HEK293 (cell line): ENCODE measurements at regions not wholly inside any gene's neighbourhood (a gene's known extent, or its start where the extent isn't known, plus 50 kb on each side); places are given as distances from the start of the nearest gene placed in this dataset.

Experiments
- CTCF ChIA-PET: fragments of 350-600 bp; formaldehyde crosslinking; extraction: SDS; loops from one replicate; lab custom pipeline; 2021; ENCODE audit warnings: antibody characterized with exemption; lab: Yijun Ruan, JAX
- POLR2A ChIA-PET: fragments of 300-600 bp; formaldehyde crosslinking; extraction: SDS; loops from one replicate; lab custom pipeline; 2020; ENCODE audit warnings: antibody characterized with exemption, inconsistent platforms; lab: Yijun Ruan, JAX
- H3K27ac ChIP-seq: fragments of 200-500 bp; sonication (Bioruptor generic); 2 replicates; pipeline ENCODE4 v1.5.1; 2014; ENCODE audit warnings: low read depth, low read length, control low read depth, inconsistent platforms; ENCODE audit errors: extremely low read depth
- H3K36me3 ChIP-seq, 2 experiments: fragments of 200-500 bp in 1 of 2; sonication (Bioruptor generic) in 1 of 2; 1 replicate in 1 of 2; 2 replicates in 1 of 2; pipeline ENCODE4 v1.5.1; 2014 to 2017; ENCODE audit warnings: inconsistent platforms in 2 of 2, low read length in 2 of 2; ENCODE audit not compliant: control insufficient read depth in 2 of 2, insufficient read depth in 1 of 2
- H3K4me1 ChIP-seq: fragments of 200-500 bp; sonication (Bioruptor generic); 2 replicates; pipeline ENCODE4 v1.5.1; 2014; ENCODE audit warnings: mild to moderate bottlenecking, low read length, inconsistent platforms; ENCODE audit not compliant: control insufficient read depth, insufficient read depth
- H3K4me3 ChIP-seq: 2 replicates; pipeline ENCODE4 v1.5.1; 2011; ENCODE audit warnings: low read depth, mild to moderate bottlenecking, control low read depth, low read length, moderate library complexity
- H3K9me3 ChIP-seq: fragments of 200-500 bp; sonication (Bioruptor generic); 2 replicates; pipeline ENCODE4 v1.5.1; 2014; ENCODE audit warnings: low read depth, low read length, inconsistent platforms; ENCODE audit not compliant: control insufficient read depth, insufficient read depth
- EGR2 ChIP-seq: fragments of 450-650 bp; formaldehyde crosslinking; IDR thresholded peaks from 2 replicates; pipeline ENCODE4 v1.5.1; 2016; ENCODE audit warnings: low read depth, missing biosample characterization, missing genetic modification characterization
- GLI2 ChIP-seq: fragments of 450-650 bp; formaldehyde crosslinking; IDR thresholded peaks from 2 replicates; pipeline ENCODE4; 2017; ENCODE audit warnings: missing biosample characterization, missing genetic modification characterization, low read depth, borderline replicate concordance
- TCF7L2 ChIP-seq: IDR thresholded peaks from 2 replicates; pipeline ENCODE4 v1.6.1; 2011; ENCODE audit warnings: low read depth, mild to moderate bottlenecking, inconsistent platforms, low read length, moderate library complexity, borderline replicate concordance
- ZBTB8A ChIP-seq: fragments of 450-650 bp; formaldehyde crosslinking; IDR thresholded peaks from 2 replicates; pipeline ENCODE4 v1.5.1; 2016; ENCODE audit warnings: missing biosample characterization, missing genetic modification characterization
- ZFP41 ChIP-seq: fragments of 450-650 bp; formaldehyde crosslinking; IDR thresholded peaks from 2 replicates; pipeline ENCODE4 v1.5.1; 2016; ENCODE audit warnings: missing biosample characterization, missing genetic modification characterization, borderline replicate concordance
- ZNF202 ChIP-seq: fragments of 450-650 bp; formaldehyde crosslinking; IDR thresholded peaks from 2 replicates; pipeline ENCODE4 v1.5.1; 2016; ENCODE audit warnings: missing biosample characterization, missing genetic modification characterization, borderline replicate concordance
- ZNF366 ChIP-seq: fragments of 450-650 bp; formaldehyde crosslinking; conservative IDR thresholded peaks from 2 replicates; pipeline ENCODE4 v1.5.1; 2016; ENCODE audit warnings: missing biosample characterization, missing genetic modification characterization
- ZNF433 ChIP-seq: fragments of 450-650 bp; formaldehyde crosslinking; IDR thresholded peaks from 2 replicates; pipeline ENCODE4 v1.5.1; 2016; ENCODE audit warnings: missing biosample characterization, missing genetic modification characterization, low read depth
- ZNF530 ChIP-seq: fragments of 450-650 bp; formaldehyde crosslinking; IDR thresholded peaks from 2 replicates; pipeline ENCODE4 v1.5.1; 2016; ENCODE audit warnings: low read depth, missing biosample characterization, missing genetic modification characterization
- ZNF549 ChIP-seq: fragments of 450-650 bp; IDR thresholded peaks from 2 replicates; pipeline ENCODE4 v1.5.1; 2018; ENCODE audit warnings: missing biosample characterization, missing genetic modification characterization, mild to moderate bottlenecking, inconsistent platforms, moderate library complexity
- ZNF561 ChIP-seq: fragments of 450-650 bp; IDR thresholded peaks from 2 replicates; pipeline ENCODE4 v1.5.1; 2018; ENCODE audit warnings: missing biosample characterization, missing genetic modification characterization, borderline replicate concordance
- ZNF585B ChIP-seq: fragments of 450-650 bp; formaldehyde crosslinking; IDR thresholded peaks from 2 replicates; pipeline ENCODE4 v1.5.1; 2016; ENCODE audit warnings: missing biosample characterization, missing genetic modification characterization
- ZNF629 ChIP-seq: fragments of 450-650 bp; formaldehyde crosslinking; IDR thresholded peaks from 2 replicates; pipeline ENCODE4 v1.5.1; 2017; ENCODE audit warnings: missing biosample characterization, missing genetic modification characterization
- ZNF660 ChIP-seq: fragments of 450-650 bp; IDR thresholded peaks from 2 replicates; pipeline ENCODE4 v1.5.1; 2018; ENCODE audit warnings: missing biosample characterization, mild to moderate bottlenecking, missing genetic modification characterization
- ZNF677 ChIP-seq: fragments of 450-650 bp; IDR thresholded peaks from 2 replicates; pipeline ENCODE4 v1.5.0; 2018; ENCODE audit warnings: missing biosample characterization, mild to moderate bottlenecking, missing genetic modification characterization, moderate library complexity
- TF ChIP-seq, protein P1 (sequence below): fragments of 450-650 bp; formaldehyde crosslinking; IDR thresholded peaks from 2 replicates; pipeline ENCODE4 v1.5.1; 2016; ENCODE audit warnings: missing biosample characterization, missing genetic modification characterization, low read depth
- TF ChIP-seq, protein P2 (sequence below): fragments of 450-650 bp; formaldehyde crosslinking; IDR thresholded peaks from 2 replicates; pipeline ENCODE4 v1.5.1; 2017; ENCODE audit warnings: missing biosample characterization, missing genetic modification characterization
- TF ChIP-seq, protein P3 (sequence below): fragments of 450-650 bp; formaldehyde crosslinking; IDR thresholded peaks from 2 replicates; pipeline ENCODE4 v1.5.1; 2016; ENCODE audit warnings: missing biosample characterization, missing genetic modification characterization, borderline replicate concordance
- TF ChIP-seq, protein P4 (sequence below): fragments of 450-650 bp; formaldehyde crosslinking; IDR thresholded peaks from 2 replicates; pipeline ENCODE4 v1.5.1; 2016; ENCODE audit warnings: missing biosample characterization, missing genetic modification characterization
- TF ChIP-seq, protein P5 (sequence below): fragments of 450-650 bp; formaldehyde crosslinking; IDR thresholded peaks from 2 replicates; pipeline ENCODE4 v1.5.1; 2016; ENCODE audit warnings: missing biosample characterization, missing genetic modification characterization

DNA sequence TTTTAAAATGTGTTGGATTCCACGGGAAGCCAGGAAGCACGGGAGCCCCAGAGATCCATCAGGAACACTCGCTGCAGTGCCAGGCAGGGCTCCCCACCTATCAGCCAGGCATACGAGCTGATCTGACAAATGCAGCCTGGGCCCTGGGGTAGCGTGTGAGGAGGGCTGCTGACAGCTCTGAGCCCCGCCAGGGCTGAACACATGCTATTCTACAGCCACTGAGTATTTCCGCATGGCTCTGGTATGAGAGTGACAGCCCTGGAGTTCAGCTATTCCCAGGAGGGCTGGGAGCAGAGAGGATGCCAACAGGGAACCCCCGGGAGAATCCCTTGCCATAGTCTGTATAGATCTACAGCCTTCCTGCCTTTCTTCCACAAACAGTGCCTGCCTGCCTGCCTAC is 237.3 kb upstream of the ZMIZ1 start (continued):
- no peak for TF ChIP-seq ZNF549 (tag by site-specific recombination)

DNA sequence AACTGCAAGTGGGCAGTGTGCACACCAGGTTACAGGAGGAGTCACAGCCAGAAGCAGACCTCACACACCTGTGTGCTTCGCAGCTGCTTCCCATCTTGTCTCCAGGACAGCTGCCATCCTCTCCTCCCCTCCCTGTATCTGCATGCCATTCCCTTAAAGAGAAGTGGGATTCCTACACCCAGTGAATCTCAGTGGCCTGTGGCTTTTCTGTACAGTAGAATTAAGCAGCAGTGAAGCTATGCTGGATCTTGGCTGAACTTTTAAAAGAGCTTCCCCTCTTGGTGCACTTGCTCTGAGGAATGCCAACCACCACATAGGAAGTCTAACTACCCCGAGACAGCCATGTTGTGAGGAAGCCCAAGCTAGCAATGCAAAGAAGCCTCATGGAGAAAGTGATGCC is 236.5 kb upstream of the ZMIZ1 start:
- H3K4me1 ChIP-seq, result no peaks in the 10 kb centered on the region
- ChIA-PET POLR2A (no interaction called here), CTCF (no interaction called here)
- no peak overlapping the region for H3K4me3 ChIP-seq
- no peaks in the 10 kb centered on the region for H3K36me3 ChIP-seq
- no peak overlapping the region for H3K27ac ChIP-seq
- TF ChIP-seq ZNF561 (tag by site-specific recombination), result no peak
- TF ChIP-seq ZNF433 (tag by site-specific recombination), result no peak
- TF ChIP-seq ZNF202 (tag by site-specific recombination), result no peak
- H3K9me3 ChIP-seq, result no peaks in the 10 kb centered on the region

DNA sequence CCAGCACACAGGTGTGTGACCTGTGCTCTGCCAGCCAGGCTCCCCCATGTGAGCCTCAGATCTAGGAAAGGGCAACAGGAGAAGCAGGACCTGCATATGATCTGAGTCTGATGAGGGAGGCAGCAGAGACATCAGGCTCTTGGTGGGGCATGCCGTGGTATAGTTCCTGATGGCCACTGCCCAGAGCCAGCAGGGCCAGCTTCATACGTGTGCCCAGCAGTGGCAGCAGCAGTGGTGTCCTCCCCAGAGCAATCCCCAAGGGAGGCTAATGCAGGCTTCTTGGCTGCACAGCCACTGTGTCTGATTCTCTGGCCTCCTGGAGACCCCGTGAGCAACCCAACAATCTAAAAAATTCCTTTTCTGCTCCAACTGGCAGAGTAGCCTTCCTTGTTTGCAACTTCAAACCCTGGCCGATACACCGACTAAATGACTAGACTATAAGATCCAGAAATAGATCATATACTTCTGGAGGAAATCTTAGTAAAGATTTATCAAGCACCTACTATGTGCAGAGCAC is 230.6 kb upstream of the ZMIZ1 start:
- CTCF ChIA-PET, result no interaction called here
- POLR2A ChIA-PET, result no interaction called here

DNA sequence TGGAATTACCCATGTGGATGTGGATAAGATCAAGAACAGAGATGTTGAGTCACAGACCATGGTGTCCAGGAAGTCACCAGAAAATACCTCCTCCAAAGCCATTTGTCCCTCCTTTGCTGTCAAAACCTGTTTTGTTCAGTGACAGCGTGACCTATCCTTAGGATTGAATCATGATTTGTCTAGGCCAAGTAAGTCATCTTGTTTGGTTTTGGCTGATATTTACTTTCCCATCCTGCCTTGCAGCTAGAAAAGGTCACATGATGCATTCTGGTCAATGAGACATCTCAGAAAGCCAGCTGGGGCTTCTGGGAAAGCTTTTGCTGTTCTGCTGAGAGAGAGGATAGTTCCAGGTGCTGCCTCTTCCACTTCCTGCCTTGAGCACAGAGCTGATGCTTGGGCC is 225.3 kb upstream of the ZMIZ1 start:
- ChIA-PET POLR2A (no interaction called here), CTCF (no interaction called here)
- Histone ChIP-seq H3K4me3 (no peak overlapping the region), H3K36me3 (no peaks in the 10 kb centered on the region), H3K27ac (no peak overlapping the region), H3K9me3 (no peaks in the 10 kb centered on the region), H3K4me1 (no peaks in the 10 kb centered on the region)
- TF ChIP-seq ZNF660 (tag by site-specific recombination) (no peak), ZFP41 (tag by site-specific recombination) (no peak), TCF7L2 (no peak), ZNF629 (tag by site-specific recombination) (no peak), ZNF530 (no peak), GLI2 (tag by site-specific recombination) (no peak), ZNF366 (tag by site-specific recombination) (no peak), ZNF677 (tag by site-specific recombination) (no peak)
- TF ChIP-seq, protein P1, sequence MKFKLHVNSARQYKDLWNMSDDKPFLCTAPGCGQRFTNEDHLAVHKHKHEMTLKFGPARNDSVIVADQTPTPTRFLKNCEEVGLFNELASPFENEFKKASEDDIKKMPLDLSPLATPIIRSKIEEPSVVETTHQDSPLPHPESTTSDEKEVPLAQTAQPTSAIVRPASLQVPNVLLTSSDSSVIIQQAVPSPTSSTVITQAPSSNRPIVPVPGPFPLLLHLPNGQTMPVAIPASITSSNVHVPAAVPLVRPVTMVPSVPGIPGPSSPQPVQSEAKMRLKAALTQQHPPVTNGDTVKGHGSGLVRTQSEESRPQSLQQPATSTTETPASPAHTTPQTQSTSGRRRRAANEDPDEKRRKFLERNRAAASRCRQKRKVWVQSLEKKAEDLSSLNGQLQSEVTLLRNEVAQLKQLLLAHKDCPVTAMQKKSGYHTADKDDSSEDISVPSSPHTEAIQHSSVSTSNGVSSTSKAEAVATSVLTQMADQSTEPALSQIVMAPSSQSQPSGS, result no peak
- TF ChIP-seq, protein P2, sequence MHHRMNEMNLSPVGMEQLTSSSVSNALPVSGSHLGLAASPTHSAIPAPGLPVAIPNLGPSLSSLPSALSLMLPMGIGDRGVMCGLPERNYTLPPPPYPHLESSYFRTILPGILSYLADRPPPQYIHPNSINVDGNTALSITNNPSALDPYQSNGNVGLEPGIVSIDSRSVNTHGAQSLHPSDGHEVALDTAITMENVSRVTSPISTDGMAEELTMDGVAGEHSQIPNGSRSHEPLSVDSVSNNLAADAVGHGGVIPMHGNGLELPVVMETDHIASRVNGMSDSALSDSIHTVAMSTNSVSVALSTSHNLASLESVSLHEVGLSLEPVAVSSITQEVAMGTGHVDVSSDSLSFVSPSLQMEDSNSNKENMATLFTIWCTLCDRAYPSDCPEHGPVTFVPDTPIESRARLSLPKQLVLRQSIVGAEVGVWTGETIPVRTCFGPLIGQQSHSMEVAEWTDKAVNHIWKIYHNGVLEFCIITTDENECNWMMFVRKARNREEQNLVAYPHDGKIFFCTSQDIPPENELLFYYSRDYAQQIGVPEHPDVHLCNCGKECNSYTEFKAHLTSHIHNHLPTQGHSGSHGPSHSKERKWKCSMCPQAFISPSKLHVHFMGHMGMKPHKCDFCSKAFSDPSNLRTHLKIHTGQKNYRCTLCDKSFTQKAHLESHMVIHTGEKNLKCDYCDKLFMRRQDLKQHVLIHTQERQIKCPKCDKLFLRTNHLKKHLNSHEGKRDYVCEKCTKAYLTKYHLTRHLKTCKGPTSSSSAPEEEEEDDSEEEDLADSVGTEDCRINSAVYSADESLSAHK (tag by site-specific recombination), result no peak

More for the DNA sequence above, 230.6 kb upstream of the ZMIZ1 start:
- H3K4me3 ChIP-seq, result no peak overlapping the region
- H3K27ac ChIP-seq, result no peak overlapping the region
- no peaks in the 10 kb centered on the region for H3K36me3 ChIP-seq
- H3K4me1 ChIP-seq, result no peaks in the 10 kb centered on the region
- TF ChIP-seq ZBTB8A (no peak), ZNF585B (tag by site-specific recombination) (no peak), EGR2 (no peak)
- TF ChIP-seq, protein P3, sequence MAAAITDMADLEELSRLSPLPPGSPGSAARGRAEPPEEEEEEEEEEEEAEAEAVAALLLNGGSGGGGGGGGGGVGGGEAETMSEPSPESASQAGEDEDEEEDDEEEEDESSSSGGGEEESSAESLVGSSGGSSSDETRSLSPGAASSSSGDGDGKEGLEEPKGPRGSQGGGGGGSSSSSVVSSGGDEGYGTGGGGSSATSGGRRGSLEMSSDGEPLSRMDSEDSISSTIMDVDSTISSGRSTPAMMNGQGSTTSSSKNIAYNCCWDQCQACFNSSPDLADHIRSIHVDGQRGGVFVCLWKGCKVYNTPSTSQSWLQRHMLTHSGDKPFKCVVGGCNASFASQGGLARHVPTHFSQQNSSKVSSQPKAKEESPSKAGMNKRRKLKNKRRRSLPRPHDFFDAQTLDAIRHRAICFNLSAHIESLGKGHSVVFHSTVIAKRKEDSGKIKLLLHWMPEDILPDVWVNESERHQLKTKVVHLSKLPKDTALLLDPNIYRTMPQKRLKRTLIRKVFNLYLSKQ, result no peak
- TF ChIP-seq, protein P4, sequence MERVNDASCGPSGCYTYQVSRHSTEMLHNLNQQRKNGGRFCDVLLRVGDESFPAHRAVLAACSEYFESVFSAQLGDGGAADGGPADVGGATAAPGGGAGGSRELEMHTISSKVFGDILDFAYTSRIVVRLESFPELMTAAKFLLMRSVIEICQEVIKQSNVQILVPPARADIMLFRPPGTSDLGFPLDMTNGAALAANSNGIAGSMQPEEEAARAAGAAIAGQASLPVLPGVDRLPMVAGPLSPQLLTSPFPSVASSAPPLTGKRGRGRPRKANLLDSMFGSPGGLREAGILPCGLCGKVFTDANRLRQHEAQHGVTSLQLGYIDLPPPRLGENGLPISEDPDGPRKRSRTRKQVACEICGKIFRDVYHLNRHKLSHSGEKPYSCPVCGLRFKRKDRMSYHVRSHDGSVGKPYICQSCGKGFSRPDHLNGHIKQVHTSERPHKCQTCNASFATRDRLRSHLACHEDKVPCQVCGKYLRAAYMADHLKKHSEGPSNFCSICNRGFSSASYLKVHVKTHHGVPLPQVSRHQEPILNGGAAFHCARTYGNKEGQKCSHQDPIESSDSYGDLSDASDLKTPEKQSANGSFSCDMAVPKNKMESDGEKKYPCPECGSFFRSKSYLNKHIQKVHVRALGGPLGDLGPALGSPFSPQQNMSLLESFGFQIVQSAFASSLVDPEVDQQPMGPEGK, result no peak
- TF ChIP-seq, protein P5, sequence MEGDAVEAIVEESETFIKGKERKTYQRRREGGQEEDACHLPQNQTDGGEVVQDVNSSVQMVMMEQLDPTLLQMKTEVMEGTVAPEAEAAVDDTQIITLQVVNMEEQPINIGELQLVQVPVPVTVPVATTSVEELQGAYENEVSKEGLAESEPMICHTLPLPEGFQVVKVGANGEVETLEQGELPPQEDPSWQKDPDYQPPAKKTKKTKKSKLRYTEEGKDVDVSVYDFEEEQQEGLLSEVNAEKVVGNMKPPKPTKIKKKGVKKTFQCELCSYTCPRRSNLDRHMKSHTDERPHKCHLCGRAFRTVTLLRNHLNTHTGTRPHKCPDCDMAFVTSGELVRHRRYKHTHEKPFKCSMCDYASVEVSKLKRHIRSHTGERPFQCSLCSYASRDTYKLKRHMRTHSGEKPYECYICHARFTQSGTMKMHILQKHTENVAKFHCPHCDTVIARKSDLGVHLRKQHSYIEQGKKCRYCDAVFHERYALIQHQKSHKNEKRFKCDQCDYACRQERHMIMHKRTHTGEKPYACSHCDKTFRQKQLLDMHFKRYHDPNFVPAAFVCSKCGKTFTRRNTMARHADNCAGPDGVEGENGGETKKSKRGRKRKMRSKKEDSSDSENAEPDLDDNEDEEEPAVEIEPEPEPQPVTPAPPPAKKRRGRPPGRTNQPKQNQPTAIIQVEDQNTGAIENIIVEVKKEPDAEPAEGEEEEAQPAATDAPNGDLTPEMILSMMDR (tag by site-specific recombination), result no peak
- TF ChIP-seq, all 188 proteins: peak for 0
- H3K9me3 ChIP-seq, result no peaks in the 10 kb centered on the region
